HG02943 (cell line): ENCODE measurements at regions not wholly inside any gene's neighbourhood (a gene's known extent, or its start where the extent isn't known, plus 50 kb on each side); places are given as distances from the start of the nearest gene placed in this dataset.

ENCODE experiments used
- ATAC-seq: cut with Tn5 transposase; IDR thresholded peaks from one replicate; pipeline ENCODE4 v1.9.1; 2021; ENCODE audit warnings: mild to moderate bottlenecking, low read depth, moderate library complexity; ENCODE audit not compliant: unreplicated experiment

- ATAC-seq = no peak
These were observed 155.6 kb downstream of the CD83 start for GRCh38 chr6:14273191-14273590.

- ATAC-seq = no peak
These were observed 156.4 kb downstream of the CD83 start for GRCh38 chr6:14274016-14274415.

- ATAC-seq = no peak
These were observed 157.2 kb downstream of the CD83 start for GRCh38 chr6:14274546-14275492.

- ATAC-seq = no peak
These were observed 157.9 kb downstream of the CD83 start for GRCh38 chr6:14275493-14275851.

GRCh38 chr6:14276071-14276470 lies 158.5 kb downstream of the CD83 start:
- ATAC-seq = no peak

- peak; percentile 81 for ATAC-seq
These were observed 159.3 kb downstream of the CD83 start for GRCh38 chr6:14276667-14277404.

GRCh38 chr6:14277405-14277930 lies 159.9 kb downstream of the CD83 start:
- ATAC-seq = no peak

- ATAC-seq = no peak
These were observed 160.4 kb downstream of the CD83 start for GRCh38 chr6:14278006-14278405.

- no peak for ATAC-seq
These were observed 160.9 kb downstream of the CD83 start for GRCh38 chr6:14278446-14278845.

- ATAC-seq = no peak
These were observed 162.5 kb downstream of the CD83 start for GRCh38 chr6:14280006-14280510.

GRCh38 chr6:14280766-14281293 lies 163.3 kb downstream of the CD83 start:
- no peak for ATAC-seq

GRCh38 chr6:14281811-14282660 lies 164.5 kb downstream of the CD83 start:
- no peak for ATAC-seq

- no peak for ATAC-seq
These were observed 165.4 kb downstream of the CD83 start for GRCh38 chr6:14282854-14283505.

GRCh38 chr6:14283600-14284235 lies 166.1 kb downstream of the CD83 start:
- ATAC-seq = no peak

GRCh38 chr6:14284969-14285590 lies 167.5 kb downstream of the CD83 start:
- no peak for ATAC-seq

- no peak for ATAC-seq
These were observed 168.6 kb downstream of the CD83 start for GRCh38 chr6:14286144-14286543.

- no peak for ATAC-seq
These were observed 169.3 kb downstream of the CD83 start for GRCh38 chr6:14286634-14287428.

- no peak for ATAC-seq
These were observed 170.1 kb downstream of the CD83 start for GRCh38 chr6:14287707-14288106.
